Left lung (tissue), 4 donors: ENCODE measurements at regions not wholly inside any gene's neighbourhood (a gene's known extent, or its start where the extent isn't known, plus 50 kb on each side); places are given as distances from the start of the nearest gene placed in this dataset.

Experiments used
- ATAC-seq: fragments of 200-7000 bp; cut with Tn5 transposase; one replicate; pipeline ENCODE4 v1.9.1; 2020; ENCODE audit warnings: moderate library complexity
- DNase-seq, 4 donors: peaks; one replicate each; pipeline ENCODE4 v3.0.0-alpha.2; 2013 to 2020
- H3K27ac ChIP-seq, 2 donors: fragments of 200-600 bp; sonication (generic) in 1 of 2; one replicate each; pipeline versions ENCODE4 v1.5.0 to v1.8.0; 2020 to 2021
- H3K27me3 ChIP-seq, 2 donors: fragments of 200-600 bp; sonication (generic) in 1 of 2; one replicate each; pipeline versions ENCODE4 v1.5.0 to v1.8.0; 2020 to 2021
- H3K36me3 ChIP-seq, 2 donors: fragments of 200-600 bp; sonication (generic) in 1 of 2; one replicate each; pipeline versions ENCODE4 v1.5.0 to v1.8.0; 2020 to 2021
- H3K4me1 ChIP-seq, 2 donors: fragments of 200-600 bp; one replicate each; pipeline ENCODE4 v1.8.0; 2021
- H3K4me3 ChIP-seq, 2 donors: fragments of 200-600 bp; sonication (generic) in 1 of 2; one replicate each; pipeline versions ENCODE4 v1.5.0 to v1.8.0; 2020 to 2021; ENCODE audit warnings: mild to moderate bottlenecking in 1 of 2
- H3K9me3 ChIP-seq, 2 donors: fragments of 200-600 bp; sonication (generic) in 1 of 2; one replicate each; pipeline versions ENCODE4 v1.5.0 to v1.8.0; 2020 to 2021
- intact Hi-C, 2 donors: fragments of 100-400 bp; cut with DNase I; formaldehyde crosslinking; loops; one replicate each; pipeline versions ENCODE4 v1.11.2 to v1.14.2; 2022
- TF ChIP-seq, protein P1 (sequence below), 2 donors: fragments of 200-600 bp; sonication (generic) in 1 of 2; IDR thresholded peaks; one replicate each; pipeline versions ENCODE4 v1.5.0 to v1.8.0; 2021; ENCODE audit warnings: antibody characterized with exemption in 2 of 2
- donor health status: DM: no; HTN: yes; CAD: no.
- donor health status: DM: no; HTN: no; CAD: no.

DNA sequence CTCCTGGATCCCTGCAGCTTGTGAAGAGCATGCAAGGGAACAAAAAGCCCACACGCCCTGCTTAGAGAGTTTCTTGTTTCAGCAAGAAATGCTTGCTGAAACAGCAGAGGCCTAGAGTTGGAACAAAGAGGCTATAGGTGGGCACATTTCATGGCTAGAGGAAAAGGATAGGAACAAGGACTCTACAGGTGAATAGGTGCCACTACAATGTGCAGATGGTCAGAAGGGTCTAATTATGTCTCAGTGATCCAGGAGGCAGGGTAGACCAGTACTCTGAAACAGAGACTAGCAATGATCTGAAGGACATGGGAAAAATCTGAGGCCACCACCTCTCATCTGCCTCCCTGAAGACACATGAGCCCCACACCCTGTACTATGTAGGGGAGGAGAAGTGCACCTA lies 609.0 kb downstream of the REEP3 start:
- no peaks in the 10 kb centered on the region for H3K36me3 ChIP-seq
- no peaks in the 10 kb centered on the region for H3K9me3 ChIP-seq
- no peaks in the 10 kb centered on the region for H3K4me1 ChIP-seq
- H3K27me3 ChIP-seq: no peaks in the 10 kb centered on the region
- intact Hi-C loops: no loop called here
- H3K4me3 ChIP-seq: no peak overlapping the region
- no peak overlapping the region for H3K27ac ChIP-seq
- TF ChIP-seq, protein P1, sequence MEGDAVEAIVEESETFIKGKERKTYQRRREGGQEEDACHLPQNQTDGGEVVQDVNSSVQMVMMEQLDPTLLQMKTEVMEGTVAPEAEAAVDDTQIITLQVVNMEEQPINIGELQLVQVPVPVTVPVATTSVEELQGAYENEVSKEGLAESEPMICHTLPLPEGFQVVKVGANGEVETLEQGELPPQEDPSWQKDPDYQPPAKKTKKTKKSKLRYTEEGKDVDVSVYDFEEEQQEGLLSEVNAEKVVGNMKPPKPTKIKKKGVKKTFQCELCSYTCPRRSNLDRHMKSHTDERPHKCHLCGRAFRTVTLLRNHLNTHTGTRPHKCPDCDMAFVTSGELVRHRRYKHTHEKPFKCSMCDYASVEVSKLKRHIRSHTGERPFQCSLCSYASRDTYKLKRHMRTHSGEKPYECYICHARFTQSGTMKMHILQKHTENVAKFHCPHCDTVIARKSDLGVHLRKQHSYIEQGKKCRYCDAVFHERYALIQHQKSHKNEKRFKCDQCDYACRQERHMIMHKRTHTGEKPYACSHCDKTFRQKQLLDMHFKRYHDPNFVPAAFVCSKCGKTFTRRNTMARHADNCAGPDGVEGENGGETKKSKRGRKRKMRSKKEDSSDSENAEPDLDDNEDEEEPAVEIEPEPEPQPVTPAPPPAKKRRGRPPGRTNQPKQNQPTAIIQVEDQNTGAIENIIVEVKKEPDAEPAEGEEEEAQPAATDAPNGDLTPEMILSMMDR (IDR thresholded peaks at IDR 0.05): no peak
- ATAC-seq: no peak
- no peak for DNase-seq

DNA sequence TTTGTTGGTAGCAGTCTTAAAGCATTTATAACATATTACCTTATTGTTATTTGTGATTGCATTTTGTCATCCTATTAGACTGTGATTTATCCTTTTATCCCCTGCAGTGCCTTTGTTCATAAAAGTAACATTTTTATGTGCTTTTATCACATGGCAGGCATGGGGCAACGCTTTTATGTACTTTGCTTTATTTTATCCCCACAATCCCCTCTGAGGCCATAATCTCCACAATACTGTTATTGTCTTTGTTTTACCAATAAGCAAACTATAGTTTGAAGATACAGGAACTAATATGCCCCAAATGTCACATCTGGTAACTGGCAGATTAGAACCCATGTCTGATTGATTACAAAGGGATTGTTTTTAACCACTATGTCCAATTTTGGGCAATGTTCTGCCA lies 613.5 kb downstream of the REEP3 start:
- intact Hi-C loops: no loop called here

DNA sequence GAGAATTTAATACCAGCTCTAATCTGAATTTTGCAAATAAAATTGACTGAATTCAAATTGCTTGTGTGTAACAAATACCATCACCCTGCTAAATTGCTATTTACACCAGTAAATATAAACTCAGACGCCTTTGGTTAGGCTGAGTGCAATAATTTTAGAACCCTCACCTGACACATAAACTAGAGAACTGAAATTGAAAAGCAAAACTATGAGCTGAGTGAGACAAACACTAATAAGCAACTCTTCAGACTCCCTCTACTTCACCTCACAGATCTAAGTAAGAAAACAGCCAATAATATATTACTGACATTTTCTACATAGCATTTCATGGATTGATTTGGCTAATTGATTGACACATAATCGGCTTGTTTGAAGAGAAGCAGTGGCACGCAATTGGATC lies 621.2 kb downstream of the REEP3 start:
- TF ChIP-seq, protein P1 (IDR thresholded peaks at IDR 0.05): no peak
- Histone ChIP-seq H3K4me3 (no peak overlapping the region), H3K36me3 (no peaks in the 10 kb centered on the region), H3K27me3 (no peaks in the 10 kb centered on the region), H3K9me3 (no peaks in the 10 kb centered on the region), H3K27ac (no peak overlapping the region), H3K4me1 (no peaks in the 10 kb centered on the region)
- ATAC-seq (no peak), DNase-seq (no peak)
- intact Hi-C loops: no loop called here

More for the DNA sequence above, 613.5 kb downstream of the REEP3 start:
- TF ChIP-seq, protein P1 (IDR thresholded peaks at IDR 0.05): no peak
- Histone ChIP-seq H3K4me3 (no peak overlapping the region), H3K36me3 (no peaks in the 10 kb centered on the region), H3K4me1 (no peaks in the 10 kb centered on the region), H3K27me3 (no peaks in the 10 kb centered on the region), H3K27ac (no peak overlapping the region), H3K9me3 (no peaks in the 10 kb centered on the region)
- DNase-seq (no peak), ATAC-seq (no peak)

DNA sequence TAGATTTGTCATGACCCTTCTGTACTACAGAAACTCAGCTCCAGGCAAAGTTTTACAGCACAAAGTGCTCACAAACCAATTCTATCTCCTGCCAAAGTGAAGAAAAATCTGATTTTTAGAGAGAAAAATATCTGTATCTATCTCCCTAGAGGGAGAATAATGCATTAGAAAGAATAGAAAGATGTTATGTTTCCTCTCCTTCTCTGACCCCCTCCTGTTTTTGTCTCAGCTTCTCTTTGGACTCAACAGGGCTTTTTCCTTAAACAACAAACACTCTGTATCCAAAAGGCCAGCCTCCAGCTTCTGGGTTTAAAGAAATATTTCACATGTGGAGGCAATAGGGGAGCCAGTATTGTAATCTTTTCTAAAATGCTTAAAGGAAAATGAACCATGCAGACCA lies 627.4 kb downstream of the REEP3 start:
- intact Hi-C loops: no loop called here
- TF ChIP-seq, protein P1 (IDR thresholded peaks at IDR 0.05): no peak
- Histone ChIP-seq H3K9me3 (no peaks in the 10 kb centered on the region), H3K27ac (no peak overlapping the region), H3K27me3 (no peaks in the 10 kb centered on the region), H3K36me3 (no peaks in the 10 kb centered on the region), H3K4me3 (no peak overlapping the region), H3K4me1 (no peaks in the 10 kb centered on the region)
- no peak for DNase-seq
- ATAC-seq: no peak

DNA sequence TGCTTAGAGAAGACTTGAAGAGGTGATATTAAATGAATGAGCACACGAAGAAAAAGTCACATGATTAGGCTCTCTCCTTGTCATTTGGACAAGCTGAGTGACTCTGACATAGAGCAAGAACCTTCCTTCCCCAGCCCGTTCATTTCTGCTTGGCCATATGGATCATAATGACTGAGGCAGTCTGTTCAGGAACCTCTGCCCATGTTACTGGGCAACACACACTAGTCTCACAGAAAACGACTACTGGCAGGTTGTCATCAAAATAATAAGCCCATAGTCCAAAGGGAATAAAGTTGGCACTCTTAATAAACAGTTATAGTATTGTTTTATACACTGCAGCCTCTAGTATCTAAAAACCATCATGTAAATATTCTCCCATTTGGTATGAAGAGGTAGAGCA lies 635.0 kb downstream of the REEP3 start:
- Histone ChIP-seq H3K36me3 (no peaks in the 10 kb centered on the region), H3K4me3 (no peak overlapping the region), H3K9me3 (no peaks in the 10 kb centered on the region), H3K27me3 (no peaks in the 10 kb centered on the region), H3K27ac (no peak overlapping the region), H3K4me1 (no peaks in the 10 kb centered on the region)
- intact Hi-C loops: no loop called here
- DNase-seq (no peak), ATAC-seq (no peak)
- TF ChIP-seq, protein P1 (IDR thresholded peaks at IDR 0.05): no peak
